HepG2 (cell line): ENCODE measurements at regions not wholly inside any gene's neighbourhood (a gene's known extent, or its start where the extent isn't known, plus 50 kb on each side); places are given as distances from the start of the nearest gene placed in this dataset.

Experiments used
- ATAC-seq: fragments of 200-7000 bp; cut with Tn5 transposase; 3 replicates; pipeline ENCODE4 v1.9.1; 2020; ENCODE audit warnings: mild to moderate bottlenecking, moderate library complexity
- BruUV-seq: library from RNA; stranded (reverse); fragments of 400-500 nt; replicated peaks from 2 replicates; lab custom pipeline; 2021; lab: Mats Ljungman, UMichigan
- CTCF ChIA-PET: fragments of 300-600 bp; formaldehyde crosslinking; extraction: SDS; loops from one replicate; lab custom pipeline; 2021; ENCODE audit warnings: low total read pairs, inconsistent platforms, low intra/inter-chr PET ratio; lab: Yijun Ruan, JAX
- POLR2A ChIA-PET: fragments of 350-600 bp; sonication (Branson Sonifier 250); formaldehyde crosslinking; loops from one replicate; lab custom pipeline; 2020; ENCODE audit warnings: antibody characterized with exemption, inconsistent platforms; lab: Yijun Ruan, JAX
- DNase-seq: peaks from one replicate; pipeline ENCODE4 v3.0.0-alpha.2; 2015; ENCODE audit warnings: low spot score
- FAIRE-seq: peaks from 3 replicates; lab custom pipeline; 2011; peaks lifted over from hg19 to GRCh38; lab: Jason Lieb, UNC
- H2AFZ ChIP-seq: one replicate; pipeline ENCODE4 v1.6.1; 2011; ENCODE audit warnings: low read length, inconsistent platforms
- H3K27ac ChIP-seq: fragments of 300-600 bp; 3 replicates; pipeline ENCODE4 v1.8.0; 2011; ENCODE audit warnings: mixed run types, mild to moderate bottlenecking, mixed read lengths, low read length, inconsistent platforms; ENCODE audit not compliant: insufficient read depth; ENCODE audit errors: extremely low read length
- H3K27me3 ChIP-seq, 2 experiments: fragments of 200-600 bp in 1 of 2; 2 replicates in 1 of 2; 3 replicates in 1 of 2; pipeline versions ENCODE4 v1.6.0 to v1.8.0; 2011; ENCODE audit warnings: low read length in 2 of 2, mild to moderate bottlenecking in 2 of 2, moderate library complexity in 2 of 2, inconsistent platforms in 1 of 2; ENCODE audit not compliant: insufficient read depth in 2 of 2, control insufficient read depth in 1 of 2
- H3K36me3 ChIP-seq, 2 experiments: fragments of 200-600 bp in 1 of 2; replicated peaks in 1 of 2; 2 replicates in 1 of 2; 3 replicates in 1 of 2; pipeline versions ENCODE4 v1.5.1 to v1.8.0; 2011; ENCODE audit warnings: low read length in 2 of 2, inconsistent platforms in 1 of 2; ENCODE audit not compliant: insufficient read depth in 2 of 2, control insufficient read depth in 1 of 2
- H3K4me1 ChIP-seq: 2 replicates; pipeline ENCODE4 v1.5.1; 2012; ENCODE audit warnings: low read length, inconsistent platforms; ENCODE audit not compliant: insufficient read depth
- H3K4me2 ChIP-seq: 2 replicates; pipeline ENCODE4 v1.6.0; 2011; ENCODE audit warnings: low read depth, low read length, inconsistent platforms
- H3K4me3 ChIP-seq, 3 experiments: fragments of 200-600 bp in 1 of 3; sonication (generic), shearing (Covaris generic) in 1 of 3; replicated peaks in 1 of 3; 2 replicates each; pipeline ENCODE4 v1.5.1; 2011 to 2016; ENCODE audit warnings: low read length in 3 of 3, inconsistent platforms in 2 of 3, low read depth in 2 of 3, mild to moderate bottlenecking in 2 of 3, control low read depth in 1 of 3, mixed read lengths in 1 of 3; ENCODE audit not compliant: insufficient read depth in 1 of 3
- H3K79me2 ChIP-seq: one replicate; pipeline ENCODE4 v1.6.1; 2011; ENCODE audit warnings: low read length, inconsistent platforms; ENCODE audit not compliant: insufficient read depth
- H3K9ac ChIP-seq: 2 replicates; pipeline ENCODE4 v1.6.0; 2011; ENCODE audit warnings: mild to moderate bottlenecking, low read depth, low read length, inconsistent platforms; ENCODE audit not compliant: insufficient read depth
- H3K9me3 ChIP-seq: 2 replicates; pipeline ENCODE4 v1.5.1; 2012; ENCODE audit warnings: mild to moderate bottlenecking, low read length
- H4K20me1 ChIP-seq: 2 replicates; pipeline ENCODE4 v1.6.0; 2011; ENCODE audit warnings: inconsistent platforms, mild to moderate bottlenecking, low read length, moderate library complexity; ENCODE audit not compliant: insufficient read depth
- ATF6 ChIP-seq: sonication (generic); formaldehyde crosslinking; conservative IDR thresholded peaks from 2 replicates; pipeline ENCODE4 v1.4.0; 2020; ENCODE audit warnings: missing genetic modification reagents
- BORCS8-MEF2B ChIP-seq: sonication (generic); formaldehyde crosslinking; IDR thresholded peaks from 2 replicates; pipeline ENCODE4 v1.8.0; 2022; ENCODE audit warnings: mild to moderate bottlenecking, missing genetic modification reagents
- FOXJ3 ChIP-seq: sonication (generic); formaldehyde crosslinking; IDR thresholded peaks from 2 replicates; pipeline ENCODE4 v1.4.0; 2020; ENCODE audit warnings: missing genetic modification reagents, mild to moderate bottlenecking, borderline replicate concordance
- GPBP1L1 ChIP-seq: sonication (generic); formaldehyde crosslinking; IDR thresholded peaks from 2 replicates; pipeline ENCODE4 v1.5.0; 2020; ENCODE audit warnings: mild to moderate bottlenecking, missing genetic modification reagents
- IRF2 ChIP-seq: IDR thresholded peaks from 2 replicates; pipeline ENCODE4 v1.6.1; 2018; ENCODE audit warnings: missing genetic modification reagents, missing compliant biosample characterization
- KAT8 ChIP-seq: IDR thresholded peaks from 2 replicates; pipeline ENCODE4 v1.6.1; 2016; ENCODE audit warnings: missing genetic modification reagents, missing compliant biosample characterization
- MAFF ChIP-seq: IDR thresholded peaks from 2 replicates; pipeline ENCODE4 v1.6.1; 2011; ENCODE audit warnings: low read depth, low read length, improper control_type of control experiment
- MAFK ChIP-seq, 2 experiments: IDR thresholded peaks in 1 of 2; conservative IDR thresholded peaks in 1 of 2; 2 replicates each; pipeline ENCODE4 v1.6.1; 2011; ENCODE audit warnings: improper control_type of control experiment in 2 of 2, low read length in 2 of 2
- NR2F6 ChIP-seq, 2 experiments: IDR thresholded peaks; 2 replicates each; pipeline ENCODE4 v1.6.1; 2016; ENCODE audit warnings: antibody characterized with exemption in 1 of 2, mild to moderate bottlenecking in 1 of 2
- PHF5A ChIP-seq: IDR thresholded peaks from one replicate; pipeline ENCODE4 v1.6.1; 2018; ENCODE audit warnings: low read depth, missing genetic modification reagents; ENCODE audit not compliant: unreplicated experiment
- RXRB ChIP-seq: IDR thresholded peaks from 2 replicates; pipeline ENCODE4 v1.6.1; 2016; ENCODE audit warnings: borderline replicate concordance, missing genetic modification reagents, missing compliant biosample characterization
- ZNF543 ChIP-seq: sonication (generic); formaldehyde crosslinking; IDR thresholded peaks from 2 replicates; pipeline ENCODE4 v1.4.0; 2020; ENCODE audit warnings: mild to moderate bottlenecking, missing genetic modification reagents
- ZNF614 ChIP-seq: IDR thresholded peaks from 2 replicates; pipeline ENCODE4 v1.6.1; 2018; ENCODE audit warnings: missing biosample characterization, missing genetic modification reagents, inconsistent platforms, borderline replicate concordance
- ZNF746 ChIP-seq: sonication (generic); formaldehyde crosslinking; IDR thresholded peaks from 2 replicates; pipeline ENCODE4 v1.8.0; 2022; ENCODE audit warnings: mild to moderate bottlenecking, missing genetic modification reagents
- WGBS: methylation state at CpG from one replicate; pipeline ENCODE4 v1.1.6; 2017; ENCODE audit warnings: low lambda C conversion rate; 5-methylcytosine and 5-hydroxymethylcytosine counted together
- in situ Hi-C: cut with HindIII; loops from 2 replicates; pipeline ENCODE4 v1.10.0; 2017; ENCODE audit warnings: low pct_unique_long_range_greater_than_20kb; ENCODE audit not compliant: extremely low pct_ligation_motif_present
- intact Hi-C: fragments of 100-400 bp; cut with micrococcal nuclease; formaldehyde crosslinking; loops from one replicate; pipeline ENCODE4 v1.10.0; 2022; ENCODE audit not compliant: unreplicated experiment

- in situ Hi-C loops, result no loop called here
These were observed 241.8 kb upstream of the SOX9 start for GRCh38 chr17:71878998-71879397.

GRCh38 chr17:71881041-71881440 lies 239.8 kb upstream of the SOX9 start:
- WGBS, result 1% methylated on average over 3 of the region's 3 CpGs
- Histone ChIP-seq H3K9ac (no peak overlapping the region), H3K4me2 (no peak overlapping the region)
- no peak for ATAC-seq
- TF ChIP-seq ZNF614, result no peak
- no peak for TF ChIP-seq NR2F6 (IDR thresholded peaks at IDR 0.05)
- TF ChIP-seq NR2F6 (CRISPR knock-in tag; IDR thresholded peaks at IDR 0.05), result no peak
- TF ChIP-seq BORCS8-MEF2B (CRISPR knock-in tag), result no peak
- no peak for TF ChIP-seq ATF6 (CRISPR knock-in tag)
- no peak for TF ChIP-seq RXRB (CRISPR knock-in tag)
- TF ChIP-seq GPBP1L1 (CRISPR knock-in tag), result no peak
- TF ChIP-seq FOXJ3 (CRISPR knock-in tag), result no peak
- no peak for TF ChIP-seq KAT8 (CRISPR knock-in tag)
- TF ChIP-seq, all 625 proteins: peak for 0
- ChIA-PET POLR2A (no interaction called here), CTCF (no interaction called here)
- no peaks in the 10 kb centered on the region for H3K36me3 ChIP-seq
- intact Hi-C loops, result no loop called here
- no peaks in the 10 kb centered on the region for H3K27me3 ChIP-seq
- no peaks in the 10 kb centered on the region for H3K79me2 ChIP-seq
- no peaks in the 10 kb centered on the region for H3K9me3 ChIP-seq
- FAIRE-seq (no peak), DNase-seq (no peak)
- H3K4me1 ChIP-seq, result no peaks in the 10 kb centered on the region
- H2AFZ ChIP-seq, result no peak overlapping the region
- H3K27ac ChIP-seq, result no peak overlapping the region
- H3K4me3 ChIP-seq, result no peak overlapping the region
- in situ Hi-C loops, result no loop called here
- no TSS peak for BruUV-seq
- H4K20me1 ChIP-seq, result no peaks in the 10 kb centered on the region

More at GRCh38 chr17:71878998-71879397, 241.8 kb upstream of the SOX9 start:
- H3K27ac ChIP-seq, result no peak overlapping the region
- H3K27me3 ChIP-seq, result no peaks in the 10 kb centered on the region
- POLR2A ChIA-PET, result no interaction called here
- no peak for TF ChIP-seq ZNF746 (CRISPR knock-in tag)
- TF ChIP-seq ZNF543 (CRISPR knock-in tag), result no peak
- TF ChIP-seq PHF5A (CRISPR knock-in tag), result no peak
- TF ChIP-seq MAFK (conservative IDR thresholded peaks at IDR 0.05 in 1 of 2, IDR thresholded peaks at IDR 0.05 in 1 of 2; ENCODE audit: low read length in 2 of 2), result peak; percentile 83 to 89
- TF ChIP-seq FOXJ3 (CRISPR knock-in tag), result no peak
- no peak for TF ChIP-seq IRF2 (CRISPR knock-in tag)
- peak; percentile 78 for TF ChIP-seq MAFF
- TF ChIP-seq, all 625 proteins: peak for 2
- H3K79me2 ChIP-seq, result no peaks in the 10 kb centered on the region
- CTCF ChIA-PET, result no interaction called here
- ATAC-seq (no peak), DNase-seq (no peak), FAIRE-seq (no peak)
- no peaks in the 10 kb centered on the region for H3K9me3 ChIP-seq
- H3K36me3 ChIP-seq, result no peaks in the 10 kb centered on the region
- H3K4me2 ChIP-seq, result no peak overlapping the region
- no TSS peak for BruUV-seq
- intact Hi-C loops, result no loop called here
- no peaks in the 10 kb centered on the region for H3K4me1 ChIP-seq
- WGBS, result 1% methylated on average over 4 of the region's 4 CpGs
- no peak overlapping the region for H2AFZ ChIP-seq
- H3K4me3 ChIP-seq, result no peak overlapping the region
- no peaks in the 10 kb centered on the region for H4K20me1 ChIP-seq
- H3K9ac ChIP-seq, result no peak overlapping the region
